C4-2B (cell line): ENCODE measurements at regions not wholly inside any gene's neighbourhood (a gene's known extent, or its start where the extent isn't known, plus 50 kb on each side); places are given as distances from the start of the nearest gene placed in this dataset.

Experiments
- CTCF ChIP-seq: fragments of 450-650 bp; conservative IDR thresholded peaks from 2 replicates; pipeline ENCODE4 v1.5.1; 2017; ENCODE audit warnings: mild to moderate bottlenecking
- ZFX ChIP-seq: fragments of 450-650 bp; IDR thresholded peaks from 2 replicates; pipeline ENCODE4 v1.6.1; 2017

- TF ChIP-seq CTCF (no peak), ZFX (no peak)
These were observed 330.2 kb downstream of the KLF12 start for GRCh38 chr13:73803997-73804396.
